HCT116 (cell line): ENCODE measurements at regions not wholly inside any gene's neighbourhood (a gene's known extent, or its start where the extent isn't known, plus 50 kb on each side); places are given as distances from the start of the nearest gene placed in this dataset.

Experiments used
- ATAC-seq: fragments of 200-7000 bp; cut with Tn5 transposase; 2 replicates; pipeline ENCODE4 v1.9.1; 2020; ENCODE audit warnings: mild to moderate bottlenecking, moderate library complexity
- BruUV-seq: library from RNA; stranded (reverse); fragments of 400-500 nt; replicated peaks from 2 replicates; lab custom pipeline; 2021; lab: Mats Ljungman, UMichigan
- CTCF ChIA-PET: fragments of 300-600 bp; sonication (Branson Sonifier 250); formaldehyde crosslinking; loops from one replicate; lab custom pipeline; 2021; ENCODE audit warnings: antibody characterized with exemption; lab: Charles Lee
- POLR2A ChIA-PET: fragments of 300-600, 350-600 bp; sonication (Branson Sonifier 250); formaldehyde crosslinking; loops from one replicate; lab custom pipeline; 2021; ENCODE audit warnings: antibody characterized with exemption; lab: Charles Lee
- RAD21 ChIA-PET, 2 experiments: fragments of 300-600 bp; sonication (Branson Sonifier 250); formaldehyde crosslinking; loops; one replicate each; lab custom pipeline; 2023; ENCODE audit warnings: low total read pairs in 2 of 2; ENCODE audit not compliant: uncharacterized antibody in 2 of 2, unreplicated experiment in 2 of 2, low non-redundant PET in 1 of 2; lab: Charles Lee
- DNase-seq: peaks from one replicate; pipeline ENCODE4 v3.0.0-alpha.2; 2010; ENCODE audit warnings: low read depth, low spot score
- H2AFZ ChIP-seq: fragments of 200-600 bp; shearing (Covaris generic), sonication (generic); 2 replicates; pipeline ENCODE4 v1.6.1; 2017; ENCODE audit warnings: low read depth, mixed run types, mixed read lengths, antibody characterized with exemption, low read length; ENCODE audit not compliant: poor library complexity, severe bottlenecking
- H3K27ac ChIP-seq: 2 replicates; pipeline ENCODE4 v1.5.1; 2012; ENCODE audit warnings: low read depth, low read length
- H3K27me3 ChIP-seq: fragments of 200-600 bp; sonication (generic); 2 replicates; pipeline ENCODE4 v1.6.1; 2016; ENCODE audit warnings: mixed run types, low read length, mixed read lengths; ENCODE audit not compliant: insufficient read depth
- H3K36me3 ChIP-seq, 2 experiments: fragments of 200-500 bp in 1 of 2; fragments of 200-600 bp in 1 of 2; sonication (Bioruptor generic) in 1 of 2; sonication (generic) in 1 of 2; 2 replicates each; pipeline versions ENCODE4 v1.5.1 to v1.6.1; 2014 to 2016; ENCODE audit warnings: low read length in 2 of 2, inconsistent platforms in 1 of 2, mixed read lengths in 1 of 2, mixed run types in 1 of 2; ENCODE audit not compliant: insufficient read depth in 2 of 2, control insufficient read depth in 1 of 2
- H3K4me1 ChIP-seq, 2 experiments: fragments of 200-600 bp in 1 of 2; sonication (generic) in 1 of 2; 2 replicates each; pipeline versions ENCODE4 v1.5.1 to v1.6.1; 2012 to 2017; ENCODE audit warnings: low read length in 2 of 2, inconsistent platforms in 1 of 2, mild to moderate bottlenecking in 1 of 2, mixed read lengths in 1 of 2, mixed run types in 1 of 2, moderate library complexity in 1 of 2; ENCODE audit not compliant: insufficient read depth in 2 of 2, control insufficient read depth in 1 of 2
- H3K4me2 ChIP-seq: fragments of 200-600 bp; sonication (generic); 2 replicates; pipeline ENCODE4 v1.6.1; 2017; ENCODE audit warnings: mixed run types, low read length, mixed read lengths
- H3K4me3 ChIP-seq, 2 experiments: fragments of 200-600 bp in 1 of 2; sonication (generic) in 1 of 2; replicated peaks in 1 of 2; 2 replicates each; pipeline ENCODE4 v1.5.1; 2011 to 2016; ENCODE audit warnings: low read length in 2 of 2, control low read depth in 1 of 2, low read depth in 1 of 2, mild to moderate bottlenecking in 1 of 2, mixed read lengths in 1 of 2, mixed run types in 1 of 2
- H3K79me2 ChIP-seq: fragments of 200-600 bp; sonication (generic); 2 replicates; pipeline ENCODE4 v1.6.1; 2017; ENCODE audit warnings: mild to moderate bottlenecking, mixed run types, low read length, moderate library complexity, mixed read lengths; ENCODE audit not compliant: insufficient read depth
- H3K9ac ChIP-seq: fragments of 200-600 bp; sonication (generic); 2 replicates; pipeline ENCODE4 v1.6.1; 2016; ENCODE audit warnings: low read length, mixed read lengths
- H3K9me2 ChIP-seq: fragments of 200-600 bp; sonication (generic), shearing (Covaris generic); 2 replicates; pipeline ENCODE4 v1.6.1; 2017; ENCODE audit warnings: mixed run types, mild to moderate bottlenecking, moderate library complexity; ENCODE audit not compliant: insufficient read depth
- H3K9me3 ChIP-seq, 2 experiments: fragments of 200-500 bp in 1 of 2; fragments of 200-600 bp in 1 of 2; sonication (Bioruptor generic) in 1 of 2; sonication (generic) in 1 of 2; 2 replicates each; pipeline ENCODE4 v1.6.1; 2014 to 2017; ENCODE audit warnings: low read length in 2 of 2, mixed read lengths in 2 of 2, inconsistent platforms in 1 of 2, low read depth in 1 of 2, mild to moderate bottlenecking in 1 of 2, mixed run types in 1 of 2, moderate library complexity in 1 of 2; ENCODE audit not compliant: control insufficient read depth in 1 of 2, insufficient read depth in 1 of 2
- H4K20me1 ChIP-seq: fragments of 200-600 bp; sonication (generic), shearing (Covaris generic); 2 replicates; pipeline ENCODE4 v1.6.1; 2017; ENCODE audit warnings: mixed run types, mild to moderate bottlenecking, moderate library complexity; ENCODE audit not compliant: insufficient read depth
- CEBPB ChIP-seq: IDR thresholded peaks from 2 replicates; pipeline ENCODE4 v1.6.1; 2012; ENCODE audit warnings: low read depth
- EGR1 ChIP-seq: IDR thresholded peaks from 2 replicates; pipeline ENCODE4 v1.6.1; 2012; ENCODE audit warnings: low read depth
- ELF1 ChIP-seq: IDR thresholded peaks from 2 replicates; pipeline ENCODE4 v1.6.1; 2012; ENCODE audit warnings: low read depth, borderline replicate concordance
- EZH2phosphoT487 ChIP-seq: fragments of 200-600 bp; IDR thresholded peaks from 2 replicates; pipeline ENCODE4 v1.6.1; 2018; ENCODE audit warnings: antibody characterized with exemption, borderline replicate concordance
- FOSL1 ChIP-seq: IDR thresholded peaks from 2 replicates; pipeline ENCODE4 v1.6.1; 2012; ENCODE audit warnings: low read depth
- JUND ChIP-seq: IDR thresholded peaks from 2 replicates; pipeline ENCODE4 v1.6.1; 2012
- SIN3A ChIP-seq: IDR thresholded peaks from 2 replicates; pipeline ENCODE4 v1.6.1; 2012; ENCODE audit warnings: low read depth
- SP1 ChIP-seq: IDR thresholded peaks from 2 replicates; pipeline ENCODE4 v1.6.1; 2012; ENCODE audit warnings: low read depth
- SRF ChIP-seq: IDR thresholded peaks from 2 replicates; pipeline ENCODE4 v1.6.1; 2012; ENCODE audit warnings: low read depth
- ZNF274 ChIP-seq: fragments of 200-500 bp; sonication (Bioruptor generic); IDR thresholded peaks from 2 replicates; pipeline ENCODE4 v1.6.1; 2014; ENCODE audit warnings: mild to moderate bottlenecking, low read depth, low read length, inconsistent platforms
- intact Hi-C: fragments of 100-400 bp; cut with micrococcal nuclease; formaldehyde crosslinking; loops from 2 replicates; pipeline ENCODE4 v1.10.0; 2022
- TF ChIP-seq, protein P1 (sequence below): IDR thresholded peaks from 2 replicates; pipeline ENCODE4 v1.6.1; 2012
- TF ChIP-seq, protein P2 (sequence below): IDR thresholded peaks from 2 replicates; pipeline ENCODE4 v1.6.1; 2012; ENCODE audit warnings: low read depth
- TF ChIP-seq, protein P3 (sequence below): IDR thresholded peaks from 2 replicates; pipeline ENCODE4 v1.6.1; 2012
- TF ChIP-seq, protein P4 (sequence below): IDR thresholded peaks from 2 replicates; pipeline ENCODE4 v1.6.1; 2011; ENCODE audit warnings: mild to moderate bottlenecking, low read length, moderate library complexity; ENCODE audit not compliant: insufficient replicate concordance; ENCODE audit errors: extremely low read depth

DNA sequence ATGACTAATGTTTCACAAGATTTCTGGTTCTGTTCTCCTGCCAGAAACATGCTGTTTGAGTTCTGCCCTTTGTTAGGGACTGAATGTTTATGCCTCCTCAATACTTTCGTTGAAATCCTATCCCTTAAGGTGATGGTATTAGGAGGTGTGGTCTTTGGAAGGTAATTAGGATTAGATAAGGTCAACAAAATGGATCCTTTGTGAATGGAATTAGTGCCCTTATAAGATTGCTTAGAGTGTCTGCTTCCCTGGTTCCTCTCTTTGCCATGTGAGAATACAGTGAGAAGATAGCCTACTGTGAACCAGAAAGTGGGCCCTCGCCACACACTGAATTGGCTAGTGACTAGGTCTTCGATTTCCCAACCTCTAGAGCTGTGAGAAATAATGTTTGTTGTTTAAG lies 621.4 kb upstream of the ALCAM start:
- POLR2A ChIA-PET = no interaction called here
- no TSS peak for BruUV-seq

DNA sequence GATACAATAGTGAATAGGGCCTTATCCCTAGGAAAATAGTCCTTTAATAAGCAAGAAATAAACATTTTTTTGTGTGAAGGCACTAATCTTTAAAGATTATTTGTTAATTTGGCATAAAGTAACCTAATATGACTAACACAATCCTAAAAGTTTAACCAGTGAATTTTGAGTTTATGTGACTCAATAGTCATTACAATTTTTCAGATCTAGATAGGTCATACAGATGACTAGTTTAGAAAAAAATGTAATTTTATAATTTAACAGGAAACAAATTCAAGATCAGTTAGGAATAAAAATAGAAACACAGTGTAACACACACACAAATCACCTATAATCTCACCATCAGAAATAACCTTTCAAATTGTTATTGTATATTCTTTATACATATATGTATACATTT lies 620.7 kb upstream of the ALCAM start:
- Histone ChIP-seq H3K4me2 (no peak overlapping the region), H2AFZ (no peak overlapping the region), H3K27me3 (no peaks in the 10 kb centered on the region), H4K20me1 (no peaks in the 10 kb centered on the region), H3K4me3 (no peak overlapping the region), H3K79me2 (no peaks in the 10 kb centered on the region), H3K4me1 (no peaks in the 10 kb centered on the region), H3K9me3 (no peaks in the 10 kb centered on the region), H3K9me2 (no peaks in the 10 kb centered on the region), H3K27ac (no peak overlapping the region), H3K9ac (no peak overlapping the region), H3K36me3 (no peaks in the 10 kb centered on the region)
- ATAC-seq (no peak), DNase-seq (no peak)
- intact Hi-C loops = no loop called here
- ChIA-PET CTCF (no interaction called here), POLR2A (no interaction called here), RAD21 (no interaction called here)
- BruUV-seq = no TSS peak
- TF ChIP-seq EGR1 (no peak), ZNF274 (no peak), SRF (no peak), EZH2phosphoT487 (no peak), SIN3A (no peak), SP1 (no peak)
- TF ChIP-seq, protein P1, sequence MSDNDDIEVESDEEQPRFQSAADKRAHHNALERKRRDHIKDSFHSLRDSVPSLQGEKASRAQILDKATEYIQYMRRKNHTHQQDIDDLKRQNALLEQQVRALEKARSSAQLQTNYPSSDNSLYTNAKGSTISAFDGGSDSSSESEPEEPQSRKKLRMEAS = no peak
- TF ChIP-seq, protein P2, sequence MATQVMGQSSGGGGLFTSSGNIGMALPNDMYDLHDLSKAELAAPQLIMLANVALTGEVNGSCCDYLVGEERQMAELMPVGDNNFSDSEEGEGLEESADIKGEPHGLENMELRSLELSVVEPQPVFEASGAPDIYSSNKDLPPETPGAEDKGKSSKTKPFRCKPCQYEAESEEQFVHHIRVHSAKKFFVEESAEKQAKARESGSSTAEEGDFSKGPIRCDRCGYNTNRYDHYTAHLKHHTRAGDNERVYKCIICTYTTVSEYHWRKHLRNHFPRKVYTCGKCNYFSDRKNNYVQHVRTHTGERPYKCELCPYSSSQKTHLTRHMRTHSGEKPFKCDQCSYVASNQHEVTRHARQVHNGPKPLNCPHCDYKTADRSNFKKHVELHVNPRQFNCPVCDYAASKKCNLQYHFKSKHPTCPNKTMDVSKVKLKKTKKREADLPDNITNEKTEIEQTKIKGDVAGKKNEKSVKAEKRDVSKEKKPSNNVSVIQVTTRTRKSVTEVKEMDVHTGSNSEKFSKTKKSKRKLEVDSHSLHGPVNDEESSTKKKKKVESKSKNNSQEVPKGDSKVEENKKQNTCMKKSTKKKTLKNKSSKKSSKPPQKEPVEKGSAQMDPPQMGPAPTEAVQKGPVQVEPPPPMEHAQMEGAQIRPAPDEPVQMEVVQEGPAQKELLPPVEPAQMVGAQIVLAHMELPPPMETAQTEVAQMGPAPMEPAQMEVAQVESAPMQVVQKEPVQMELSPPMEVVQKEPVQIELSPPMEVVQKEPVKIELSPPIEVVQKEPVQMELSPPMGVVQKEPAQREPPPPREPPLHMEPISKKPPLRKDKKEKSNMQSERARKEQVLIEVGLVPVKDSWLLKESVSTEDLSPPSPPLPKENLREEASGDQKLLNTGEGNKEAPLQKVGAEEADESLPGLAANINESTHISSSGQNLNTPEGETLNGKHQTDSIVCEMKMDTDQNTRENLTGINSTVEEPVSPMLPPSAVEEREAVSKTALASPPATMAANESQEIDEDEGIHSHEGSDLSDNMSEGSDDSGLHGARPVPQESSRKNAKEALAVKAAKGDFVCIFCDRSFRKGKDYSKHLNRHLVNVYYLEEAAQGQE = no peak
- TF ChIP-seq, protein P3, sequence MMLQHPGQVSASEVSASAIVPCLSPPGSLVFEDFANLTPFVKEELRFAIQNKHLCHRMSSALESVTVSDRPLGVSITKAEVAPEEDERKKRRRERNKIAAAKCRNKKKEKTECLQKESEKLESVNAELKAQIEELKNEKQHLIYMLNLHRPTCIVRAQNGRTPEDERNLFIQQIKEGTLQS = no peak

More for the DNA sequence above, 621.4 kb upstream of the ALCAM start:
- Histone ChIP-seq H3K9me2 (no peaks in the 10 kb centered on the region), H3K79me2 (no peaks in the 10 kb centered on the region), H3K36me3 (no peaks in the 10 kb centered on the region), H3K9ac (no peak overlapping the region), H3K9me3 (no peaks in the 10 kb centered on the region), H4K20me1 (no peaks in the 10 kb centered on the region), H2AFZ (no peak overlapping the region), H3K27ac (no peak overlapping the region), H3K4me2 (no peak overlapping the region), H3K4me1 (no peaks in the 10 kb centered on the region), H3K4me3 (no peak overlapping the region), H3K27me3 (no peaks in the 10 kb centered on the region)
- intact Hi-C loops = no loop called here
- ChIA-PET RAD21 (no interaction called here), CTCF (no interaction called here)
- no peak for TF ChIP-seq SIN3A
- no peak for TF ChIP-seq CEBPB
- no peak for TF ChIP-seq ELF1
- TF ChIP-seq, protein P4, sequence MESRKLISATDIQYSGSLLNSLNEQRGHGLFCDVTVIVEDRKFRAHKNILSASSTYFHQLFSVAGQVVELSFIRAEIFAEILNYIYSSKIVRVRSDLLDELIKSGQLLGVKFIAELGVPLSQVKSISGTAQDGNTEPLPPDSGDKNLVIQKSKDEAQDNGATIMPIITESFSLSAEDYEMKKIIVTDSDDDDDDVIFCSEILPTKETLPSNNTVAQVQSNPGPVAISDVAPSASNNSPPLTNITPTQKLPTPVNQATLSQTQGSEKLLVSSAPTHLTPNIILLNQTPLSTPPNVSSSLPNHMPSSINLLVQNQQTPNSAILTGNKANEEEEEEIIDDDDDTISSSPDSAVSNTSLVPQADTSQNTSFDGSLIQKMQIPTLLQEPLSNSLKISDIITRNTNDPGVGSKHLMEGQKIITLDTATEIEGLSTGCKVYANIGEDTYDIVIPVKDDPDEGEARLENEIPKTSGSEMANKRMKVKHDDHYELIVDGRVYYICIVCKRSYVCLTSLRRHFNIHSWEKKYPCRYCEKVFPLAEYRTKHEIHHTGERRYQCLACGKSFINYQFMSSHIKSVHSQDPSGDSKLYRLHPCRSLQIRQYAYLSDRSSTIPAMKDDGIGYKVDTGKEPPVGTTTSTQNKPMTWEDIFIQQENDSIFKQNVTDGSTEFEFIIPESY = no peak
- TF ChIP-seq EZH2phosphoT487 = no peak
- no peak for TF ChIP-seq FOSL1
- TF ChIP-seq JUND = no peak
- TF ChIP-seq, protein P1 = no peak
- ATAC-seq (no peak), DNase-seq (no peak)
